ENCODE measurements at regions not wholly inside any gene's neighbourhood (a gene's known extent, or its start where the extent isn't known, plus 50 kb on each side); places are given as distances from the start of the nearest gene placed in this dataset.

GRCh38 chr2:64749446-64749845 is 95.7 kb upstream of the SERTAD2 start:
- no peak for TF ChIP-seq CTCF (IDR thresholded peaks at IDR 0.05)
- TF ChIP-seq POLR2AphosphoS5 (IDR thresholded peaks at IDR 0.05) = no peak
- TF ChIP-seq POLR2A (IDR thresholded peaks at IDR 0.05) = no peak
